ENCODE measurements at regions not wholly inside any gene's neighbourhood (a gene's known extent, or its start where the extent isn't known, plus 50 kb on each side); places are given as distances from the start of the nearest gene placed in this dataset.

- TF ChIP-seq CTCF (IDR thresholded peaks at IDR 0.05), result no peak
- no peak overlapping the region for H3K4me3 ChIP-seq
- H3K27ac ChIP-seq, result no peak overlapping the region
- no peak for DNase-seq (ENCODE audit: low spot score)
These were observed 77.9 kb upstream of the DPT start for GRCh38 chr1:168806952-168807351.

GRCh38 chr1:168811176-168811575 is 82.2 kb upstream of the DPT start:
- no peak for TF ChIP-seq CTCF (IDR thresholded peaks at IDR 0.05)

DNA sequence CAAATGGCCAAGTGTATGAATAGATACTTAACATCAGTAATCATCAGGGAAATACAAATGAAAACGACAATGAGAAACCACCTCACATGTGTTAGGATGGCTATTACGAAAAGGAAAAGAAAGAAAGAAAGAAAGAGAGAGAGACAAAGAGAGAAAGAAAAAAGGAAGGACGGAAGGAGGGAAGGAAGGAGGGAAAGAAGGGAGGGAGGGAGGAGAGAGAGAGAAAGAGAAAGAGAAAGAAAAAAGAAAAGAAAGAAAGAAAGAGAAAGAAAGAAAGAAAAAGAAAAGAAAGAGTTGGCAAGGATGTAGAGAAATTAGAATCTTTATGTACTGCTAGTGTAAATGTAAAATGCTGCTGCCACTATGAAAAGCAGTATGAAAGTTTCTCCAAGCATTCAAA is 90.7 kb upstream of the DPT start:
- no peak for TF ChIP-seq CTCF (IDR thresholded peaks at IDR 0.05)
- no peak overlapping the region for H3K27ac ChIP-seq
- no peak for DNase-seq (ENCODE audit: low spot score)

More at GRCh38 chr1:168811176-168811575, 82.2 kb upstream of the DPT start:
- Histone ChIP-seq H3K27ac (no peak overlapping the region), H3K4me3 (no peak overlapping the region)
- DNase-seq (ENCODE audit: low spot score), result no peak

GRCh38 chr1:168821434-168821833 is 92.4 kb upstream of the DPT start:
- no peak overlapping the region for H3K27ac ChIP-seq
- TF ChIP-seq CTCF (IDR thresholded peaks at IDR 0.05), result no peak

More for the DNA sequence above, 90.7 kb upstream of the DPT start:
- no peak overlapping the region for H3K4me3 ChIP-seq

GRCh38 chr1:168822911-168823310 is 93.9 kb upstream of the DPT start:
- no peak overlapping the region for H3K27ac ChIP-seq
- TF ChIP-seq CTCF (IDR thresholded peaks at IDR 0.05), result no peak
- no peak for DNase-seq (ENCODE audit: low spot score)

More at GRCh38 chr1:168821434-168821833, 92.4 kb upstream of the DPT start:
- no peak for DNase-seq (ENCODE audit: low spot score)
- H3K4me3 ChIP-seq, result no peak overlapping the region

DNA sequence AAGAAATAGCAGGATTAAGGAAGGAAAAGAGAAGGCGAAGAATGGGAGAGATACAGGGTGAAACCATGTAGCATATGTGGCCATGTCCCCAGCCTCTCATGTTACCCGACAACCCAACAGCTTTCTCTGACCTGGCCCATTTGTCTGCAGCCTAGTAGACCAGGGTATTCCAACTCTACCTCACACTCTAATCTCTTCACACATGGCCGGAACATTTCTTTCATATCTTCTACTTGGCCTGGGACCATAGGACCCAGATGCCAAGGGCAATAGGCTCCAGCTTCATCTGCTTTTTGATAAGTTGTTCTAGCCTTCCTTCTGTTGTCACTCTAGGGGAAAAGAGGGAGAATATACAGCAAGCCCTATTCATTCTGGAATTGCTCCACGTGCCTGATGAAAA is 95.0 kb upstream of the DPT start:
- no peak overlapping the region for H3K4me3 ChIP-seq
- no peak overlapping the region for H3K27ac ChIP-seq
- TF ChIP-seq CTCF (IDR thresholded peaks at IDR 0.05), result no peak
- no peak for DNase-seq (ENCODE audit: low spot score)

More at GRCh38 chr1:168822911-168823310, 93.9 kb upstream of the DPT start:
- H3K4me3 ChIP-seq, result no peak overlapping the region

DNA sequence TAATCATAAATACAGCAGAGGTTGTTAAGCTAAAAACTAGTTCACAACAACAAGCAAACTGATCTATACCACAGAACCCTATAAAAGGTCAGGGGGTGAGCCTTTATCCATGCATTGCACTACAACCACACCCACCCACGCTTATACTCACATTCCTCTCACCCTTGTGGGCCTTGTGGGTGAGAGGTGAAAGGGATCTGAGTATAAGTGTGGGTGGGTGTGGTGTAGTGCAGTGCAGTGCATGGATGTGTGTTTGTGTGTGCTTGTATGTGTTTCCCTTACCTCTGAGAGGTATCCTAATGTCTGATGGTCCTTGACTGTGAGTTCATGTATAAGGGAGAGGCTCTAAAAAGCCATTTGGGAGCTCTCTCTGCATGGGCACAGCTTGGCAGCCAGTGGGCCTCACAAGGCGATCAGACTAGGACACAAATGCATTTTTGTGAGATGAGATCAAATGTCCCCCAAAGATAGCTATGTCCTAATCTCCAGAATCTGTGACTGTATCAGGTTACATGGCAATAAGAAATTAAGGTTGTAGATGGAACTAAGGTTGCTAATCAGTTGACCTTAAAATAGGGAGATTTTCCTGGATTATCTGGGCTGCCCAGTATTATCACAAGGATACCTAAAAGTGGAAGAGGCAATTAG is 95.5 kb upstream of the DPT start:
- no peak overlapping the region for H3K4me3 ChIP-seq
- no peak for DNase-seq (ENCODE audit: low spot score)
- no peak overlapping the region for H3K27ac ChIP-seq
- no peak for TF ChIP-seq CTCF (IDR thresholded peaks at IDR 0.05)

Data from coronary artery (tissue), 2 donors.